Liver (tissue), 8 donors: ENCODE measurements at regions not wholly inside any gene's neighbourhood (a gene's known extent, or its start where the extent isn't known, plus 50 kb on each side); places are given as distances from the start of the nearest gene placed in this dataset.

ENCODE experiments used
- DNase-seq: peaks from one replicate; pipeline ENCODE4 v3.0.0-alpha.2; 2017; ENCODE audit warnings: low spot score
- H3K27ac ChIP-seq, 2 donors: one replicate each; pipeline ENCODE4 v1.7.0; 2013; ENCODE audit warnings: inconsistent platforms in 2 of 2, low read length in 2 of 2, control low read depth in 1 of 2, low read depth in 1 of 2, mild to moderate bottlenecking in 1 of 2
- H3K27me3 ChIP-seq, 4 donors: one replicate each; pipeline versions ENCODE4 v1.6.1 to v1.7.0; 2013; ENCODE audit warnings: low read length in 3 of 4, inconsistent platforms in 1 of 4, mild to moderate bottlenecking in 1 of 4, moderate library complexity in 1 of 4; ENCODE audit not compliant: control insufficient read depth in 4 of 4, insufficient read depth in 4 of 4
- H3K36me3 ChIP-seq, 4 donors: one replicate each; pipeline versions ENCODE4 v1.6.1 to v1.7.0; 2013; ENCODE audit warnings: low read length in 3 of 4, mild to moderate bottlenecking in 3 of 4, low read depth in 1 of 4, moderate library complexity in 1 of 4; ENCODE audit not compliant: control insufficient read depth in 4 of 4, insufficient read depth in 3 of 4
- H3K4me1 ChIP-seq, 4 donors: one replicate each; pipeline versions ENCODE4 v1.6.1 to v1.7.0; 2013; ENCODE audit warnings: low read length in 3 of 4, mild to moderate bottlenecking in 3 of 4, moderate library complexity in 1 of 4; ENCODE audit not compliant: control insufficient read depth in 4 of 4, insufficient read depth in 4 of 4
- H3K4me3 ChIP-seq, 3 donors: one replicate each; pipeline versions ENCODE4 v1.6.1 to v1.7.0; 2013; ENCODE audit warnings: low read length in 3 of 3, control low read depth in 1 of 3, low read depth in 1 of 3, mild to moderate bottlenecking in 1 of 3
- H3K9ac ChIP-seq, 2 donors: one replicate each; pipeline ENCODE4 v1.7.0; 2013; ENCODE audit warnings: low read length in 2 of 2, mild to moderate bottlenecking in 2 of 2, moderate library complexity in 2 of 2, control low read depth in 1 of 2, low read depth in 1 of 2
- H3K9me3 ChIP-seq, 4 donors: one replicate each; pipeline versions ENCODE4 v1.6.1 to v1.7.0; 2013; ENCODE audit warnings: low read length in 3 of 4; ENCODE audit not compliant: control insufficient read depth in 4 of 4
- ATF3 ChIP-seq: IDR thresholded peaks from 2 replicates; pipeline ENCODE4 v1.6.1; 2016; ENCODE audit warnings: antibody characterized with exemption
- CTCF ChIP-seq: fragments of 150-350 bp; IDR thresholded peaks from 2 replicates; pipeline ENCODE4 v1.5.1; 2017; ENCODE audit warnings: improper control_type of control experiment, low read depth, low read length; ENCODE audit not compliant: missing input control
- EGR1 ChIP-seq, 2 donors: IDR thresholded peaks; 2 replicates each; pipeline ENCODE4 v1.6.1; 2016 to 2018; ENCODE audit warnings: antibody characterized with exemption in 2 of 2, low read depth in 2 of 2
- FOXA1 ChIP-seq: IDR thresholded peaks from 2 replicates; pipeline ENCODE4 v1.6.1; 2016; ENCODE audit warnings: antibody characterized with exemption
- FOXA2 ChIP-seq: IDR thresholded peaks from 2 replicates; pipeline ENCODE4 v1.6.1; 2016; ENCODE audit warnings: antibody characterized with exemption
- GABPA ChIP-seq, 2 donors: IDR thresholded peaks in 1 of 2; conservative IDR thresholded peaks in 1 of 2; 2 replicates each; pipeline ENCODE4 v1.6.1; 2016; ENCODE audit warnings: antibody characterized with exemption in 2 of 2, mild to moderate bottlenecking in 1 of 2, moderate library complexity in 1 of 2
- HNF4A ChIP-seq, 2 donors: conservative IDR thresholded peaks; 2 replicates each; pipeline ENCODE4 v1.6.1; 2016; ENCODE audit warnings: antibody characterized with exemption in 2 of 2, mild to moderate bottlenecking in 2 of 2
- HNF4G ChIP-seq: IDR thresholded peaks from 2 replicates; pipeline ENCODE4 v1.6.1; 2016; ENCODE audit warnings: antibody characterized with exemption
- JUND ChIP-seq, 2 donors: IDR thresholded peaks; 2 replicates each; pipeline ENCODE4 v1.6.1; 2016; ENCODE audit warnings: antibody characterized with exemption in 2 of 2
- MAX ChIP-seq: IDR thresholded peaks from 2 replicates; pipeline ENCODE4 v1.6.1; 2016; ENCODE audit warnings: antibody characterized with exemption
- NR2F2 ChIP-seq: IDR thresholded peaks from 2 replicates; pipeline ENCODE4 v1.6.1; 2016; ENCODE audit warnings: antibody characterized with exemption
- RAD21 ChIP-seq, 2 donors: IDR thresholded peaks; 2 replicates each; pipeline ENCODE4 v1.6.1; 2016; ENCODE audit warnings: antibody characterized with exemption in 2 of 2, mild to moderate bottlenecking in 2 of 2
- REST ChIP-seq: IDR thresholded peaks from 2 replicates; pipeline ENCODE4 v1.6.1; 2016; ENCODE audit warnings: antibody characterized with exemption, mild to moderate bottlenecking
- RXRA ChIP-seq, 2 donors: IDR thresholded peaks; 2 replicates each; pipeline ENCODE4 v1.6.1; 2017 to 2018; ENCODE audit warnings: antibody characterized with exemption in 2 of 2, mild to moderate bottlenecking in 1 of 2
- SP1 ChIP-seq: IDR thresholded peaks from 2 replicates; pipeline ENCODE4 v1.6.1; 2018; ENCODE audit warnings: antibody characterized with exemption, mild to moderate bottlenecking
- TAF1 ChIP-seq: conservative IDR thresholded peaks from 2 replicates; pipeline ENCODE4 v1.6.1; 2016; ENCODE audit warnings: antibody characterized with exemption, mild to moderate bottlenecking
- YY1 ChIP-seq: IDR thresholded peaks from 2 replicates; pipeline ENCODE4 v1.6.1; 2016; ENCODE audit warnings: antibody characterized with exemption, mild to moderate bottlenecking
- ZBTB33 ChIP-seq: IDR thresholded peaks from 2 replicates; pipeline ENCODE4 v1.6.1; 2016; ENCODE audit warnings: antibody characterized with exemption
- WGBS: extraction: QIAGEN DNeasy Blood & Tissue Kit; methylation state at CpG from one replicate; pipeline ENCODE4 v1.1.7; 2013; 5-methylcytosine and 5-hydroxymethylcytosine counted together
- donor health status: healthy.
- donor health status: healthy.
- donor health status: healthy.
- donor health status: healthy.
- donor health status: healthy.

- Histone ChIP-seq H3K4me1 (no peaks in the 10 kb centered on the region), H3K27ac (no peak overlapping the region), H3K27me3 (no peaks in the 10 kb centered on the region), H3K9me3 (no peaks in the 10 kb centered on the region), H3K4me3 (no peak overlapping the region), H3K36me3 (no peaks in the 10 kb centered on the region), H3K9ac (no peak overlapping the region)
- DNase-seq: no peak
- no peak for TF ChIP-seq HNF4A (conservative IDR thresholded peaks at IDR 0.05)
- 44% methylated on average over 3 of the region's 3 CpGs for WGBS
Observed at GRCh38 chrX:137896123-137896522, 330.2 kb downstream of the ZIC3 start.

- TF ChIP-seq ATF3 (no peak), YY1 (no peak), FOXA2 (no peak), HNF4G (no peak), RAD21 (IDR thresholded peaks at IDR 0.05) (no peak), TAF1 (no peak), RXRA (IDR thresholded peaks at IDR 0.05) (no peak), GABPA (IDR thresholded peaks at IDR 0.05 in 1 of 2, conservative IDR thresholded peaks at IDR 0.05 in 1 of 2) (no peak), FOXA1 (no peak), NR2F2 (no peak), CTCF (no peak), SP1 (no peak), MAX (no peak), EGR1 (IDR thresholded peaks at IDR 0.05; ENCODE audit: low read depth in 2 of 2) (no peak), REST (no peak), ZBTB33 (no peak), HNF4A (conservative IDR thresholded peaks at IDR 0.05) (no peak), JUND (IDR thresholded peaks at IDR 0.05) (no peak)
- no peak for DNase-seq
- Histone ChIP-seq H3K27me3 (no peaks in the 10 kb centered on the region), H3K27ac (no peak overlapping the region), H3K9me3 (peaks cover 0 to 4% (median 0%) of the 10 kb centered on the region in 4 donors), H3K4me3 (no peak overlapping the region), H3K9ac (no peak overlapping the region), H3K4me1 (no peaks in the 10 kb centered on the region), H3K36me3 (no peaks in the 10 kb centered on the region)
- 32% methylated on average over 3 of the region's 3 CpGs for WGBS
Observed at GRCh38 chrX:137915466-137915865, 349.5 kb downstream of the ZIC3 start.
